Kidney epithelial cell (primary cell): ENCODE measurements at regions not wholly inside any gene's neighbourhood (a gene's known extent, or its start where the extent isn't known, plus 50 kb on each side); places are given as distances from the start of the nearest gene placed in this dataset.

Experiments used
- DNase-seq: peaks from one replicate; pipeline ENCODE4 v3.0.0-alpha.2; 2010; ENCODE audit warnings: low read depth
- H3K27me3 ChIP-seq: 2 replicates; pipeline ENCODE4 v1.6.0; 2011; ENCODE audit warnings: low read length; ENCODE audit not compliant: control insufficient read depth, insufficient read depth
- H3K36me3 ChIP-seq: 2 replicates; pipeline ENCODE4 v1.5.1; 2011; ENCODE audit warnings: low read length; ENCODE audit not compliant: control insufficient read depth, insufficient read depth
- H3K4me3 ChIP-seq: 2 replicates; pipeline ENCODE4 v1.5.1; 2011; ENCODE audit warnings: low read depth, mild to moderate bottlenecking, control low read depth, low read length
- TF ChIP-seq, protein P1 (sequence below): IDR thresholded peaks from 2 replicates; pipeline ENCODE4 v1.5.1; 2011; ENCODE audit warnings: mild to moderate bottlenecking, moderate library complexity, low read length, control low read depth, inconsistent platforms; ENCODE audit not compliant: insufficient read depth, poor library complexity, severe bottlenecking

DNA sequence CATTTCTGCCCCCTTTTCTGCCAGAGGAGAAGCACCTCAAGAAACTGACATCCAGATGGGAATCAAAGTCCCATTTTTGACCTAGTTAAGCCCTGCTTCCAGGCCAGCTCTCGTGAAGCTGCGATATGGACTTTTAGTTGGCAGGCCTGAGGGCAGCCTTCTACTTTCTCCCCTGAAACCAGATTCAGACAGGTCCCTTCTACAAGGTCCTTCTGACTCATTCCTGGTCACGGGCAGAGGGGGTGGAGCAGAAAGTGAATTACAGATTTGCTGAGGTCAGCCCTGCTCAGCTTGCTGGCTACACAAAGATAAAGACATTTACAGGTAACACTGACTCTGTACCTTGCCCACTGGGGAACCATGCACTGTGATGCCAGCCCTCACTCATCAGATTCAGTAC lies 52.8 kb upstream of the TUT7 start:
- Histone ChIP-seq H3K4me3 (no peak overlapping the region), H3K27me3 (no peaks in the 10 kb centered on the region), H3K36me3 (no peaks in the 10 kb centered on the region)
- peak; percentile 61 for DNase-seq
- TF ChIP-seq, protein P1, sequence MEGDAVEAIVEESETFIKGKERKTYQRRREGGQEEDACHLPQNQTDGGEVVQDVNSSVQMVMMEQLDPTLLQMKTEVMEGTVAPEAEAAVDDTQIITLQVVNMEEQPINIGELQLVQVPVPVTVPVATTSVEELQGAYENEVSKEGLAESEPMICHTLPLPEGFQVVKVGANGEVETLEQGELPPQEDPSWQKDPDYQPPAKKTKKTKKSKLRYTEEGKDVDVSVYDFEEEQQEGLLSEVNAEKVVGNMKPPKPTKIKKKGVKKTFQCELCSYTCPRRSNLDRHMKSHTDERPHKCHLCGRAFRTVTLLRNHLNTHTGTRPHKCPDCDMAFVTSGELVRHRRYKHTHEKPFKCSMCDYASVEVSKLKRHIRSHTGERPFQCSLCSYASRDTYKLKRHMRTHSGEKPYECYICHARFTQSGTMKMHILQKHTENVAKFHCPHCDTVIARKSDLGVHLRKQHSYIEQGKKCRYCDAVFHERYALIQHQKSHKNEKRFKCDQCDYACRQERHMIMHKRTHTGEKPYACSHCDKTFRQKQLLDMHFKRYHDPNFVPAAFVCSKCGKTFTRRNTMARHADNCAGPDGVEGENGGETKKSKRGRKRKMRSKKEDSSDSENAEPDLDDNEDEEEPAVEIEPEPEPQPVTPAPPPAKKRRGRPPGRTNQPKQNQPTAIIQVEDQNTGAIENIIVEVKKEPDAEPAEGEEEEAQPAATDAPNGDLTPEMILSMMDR: no peak

DNA sequence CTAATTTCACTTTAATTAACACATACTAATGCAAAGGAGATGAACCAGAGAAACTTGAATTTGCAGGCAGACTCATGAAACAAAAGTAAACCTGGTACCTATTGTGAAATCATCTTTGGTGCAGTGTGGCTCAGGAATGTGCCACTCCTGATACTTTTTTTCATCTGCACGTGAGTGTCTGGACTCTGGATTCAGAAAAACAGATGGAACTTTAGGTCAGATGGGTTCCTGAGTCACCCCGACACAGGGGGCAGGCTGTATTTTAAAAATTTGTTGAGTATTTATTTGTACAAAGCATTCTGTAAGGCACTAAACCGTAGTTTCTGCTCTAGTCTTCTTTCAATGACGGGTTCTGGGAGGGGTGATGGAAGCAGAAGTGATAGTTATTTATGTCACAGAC lies 52.2 kb upstream of the TUT7 start:
- Histone ChIP-seq H3K36me3 (no peaks in the 10 kb centered on the region), H3K27me3 (no peaks in the 10 kb centered on the region), H3K4me3 (no peak overlapping the region)
- TF ChIP-seq, protein P1: no peak
- DNase-seq: peak; percentile 45

DNA sequence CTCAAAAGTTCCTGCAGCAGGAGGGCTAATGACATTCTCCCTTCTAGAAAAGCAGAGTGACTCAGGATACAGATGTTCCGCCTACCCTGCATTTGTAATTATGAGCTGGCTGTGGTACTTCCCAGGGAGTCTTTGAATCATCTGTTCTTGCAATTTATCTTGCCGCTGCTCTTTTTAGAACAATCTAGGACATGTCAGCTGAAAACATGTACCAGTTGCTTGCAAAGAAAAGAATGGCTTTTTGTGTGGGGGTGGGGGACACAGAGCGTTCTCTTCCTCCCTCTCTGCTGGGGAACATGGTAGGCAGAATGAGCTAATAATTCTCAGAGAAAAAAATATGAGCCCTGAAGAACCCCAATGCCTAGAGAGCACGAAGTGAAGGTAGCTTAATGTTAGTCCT lies 51.7 kb upstream of the TUT7 start:
- no peak overlapping the region for H3K4me3 ChIP-seq
- peak; percentile 80 for DNase-seq
- TF ChIP-seq, protein P1: no peak
- no peaks in the 10 kb centered on the region for H3K27me3 ChIP-seq
- no peaks in the 10 kb centered on the region for H3K36me3 ChIP-seq

DNA sequence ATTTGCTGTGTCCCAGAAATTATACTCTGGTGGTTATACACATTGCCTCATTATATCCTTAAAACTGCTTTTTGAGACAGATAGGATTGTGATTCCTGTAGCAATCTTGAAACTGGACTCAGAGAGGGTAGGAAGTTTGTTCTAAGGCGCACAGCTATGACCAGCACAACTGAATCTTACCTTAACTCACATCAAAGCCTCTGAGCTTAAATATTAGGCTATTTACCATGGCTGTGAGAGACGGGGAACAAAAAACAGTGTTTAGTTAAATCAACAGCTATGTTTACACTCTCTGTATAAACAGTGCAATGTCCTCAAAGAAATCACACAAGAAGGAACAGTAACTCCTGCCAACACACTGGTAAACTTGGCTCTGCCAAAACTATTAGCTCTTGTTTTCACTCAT lies 50.9 kb upstream of the TUT7 start:
- H3K36me3 ChIP-seq: no peaks in the 10 kb centered on the region

More for the DNA sequence above, 50.9 kb upstream of the TUT7 start:
- DNase-seq: no peak
- Histone ChIP-seq H3K27me3 (no peaks in the 10 kb centered on the region), H3K4me3 (no peak overlapping the region)
- TF ChIP-seq, protein P1: no peak
